ENCODE measurements at regions not wholly inside any gene's neighbourhood (a gene's known extent, or its start where the extent isn't known, plus 50 kb on each side); places are given as distances from the start of the nearest gene placed in this dataset.

- Histone ChIP-seq H3K27ac (ENCODE audit: low read length) (no peak overlapping the region), H3K4me1 (ENCODE audit: insufficient read depth, low read length) (0 out of 2 replicates have a peak, but pooled peaks cover 3% of the 10 kb centered on the region), H3K9ac (ENCODE audit: low read length) (no peak overlapping the region), H2AFZ (ENCODE audit: low read length) (no peak overlapping the region), H3K79me2 (ENCODE audit: low read length) (no peaks in the 10 kb centered on the region), H3K27me3 (ENCODE audit: low read length) (peaks cover 17% of the 10 kb centered on the region), H3K9me3 (ENCODE audit: low read length) (no peaks in the 10 kb centered on the region), H3K36me3 (ENCODE audit: low read depth, low read length) (no peaks in the 10 kb centered on the region), H3K4me3 (ENCODE audit: low read length) (no peak overlapping the region), H3K4me2 (ENCODE audit: low read length) (no peak overlapping the region), H4K20me1 (ENCODE audit: low read length) (no peaks in the 10 kb centered on the region), H3K9me2 (replicated peaks; ENCODE audit: low read length) (no peaks in the 10 kb centered on the region), H3F3A (ENCODE audit: low read length, unreplicated experiment) (no peaks in the 10 kb centered on the region)
- DNase-seq (no peak), ATAC-seq (no peak)
- TF ChIP-seq CTCF (conservative IDR thresholded peaks at IDR 0.05; ENCODE audit: low read depth, low read length), result no peak
- no peak for TF ChIP-seq EZH2 (IDR thresholded peaks at IDR 0.05; ENCODE audit: low read length, unreplicated experiment)
- no peak for TF ChIP-seq EZH2phosphoT487 (IDR thresholded peaks at IDR 0.05; ENCODE audit: borderline replicate concordance, low read length)
- ChIA-PET POLR2A (ENCODE audit: unreplicated experiment) (no interaction called here), CTCF (no interaction called here)
- intact Hi-C loops (cut with micrococcal nuclease), result no loop called here
- no TSS peak for BruUV-seq (replicated peaks)
Measured at GRCh38 chr1:165068741-165069140, 287.8 kb downstream of the LMX1A start.

GRCh38 chr1:165067829-165068228 lies 288.7 kb downstream of the LMX1A start:
- Histone ChIP-seq H3K4me1 (ENCODE audit: insufficient read depth, low read length) (0 out of 2 replicates have a peak, but pooled peaks cover 3% of the 10 kb centered on the region), H3K4me3 (ENCODE audit: low read length) (no peak overlapping the region), H3F3A (ENCODE audit: low read length, unreplicated experiment) (no peaks in the 10 kb centered on the region), H3K27ac (ENCODE audit: low read length) (no peak overlapping the region), H3K9me2 (replicated peaks; ENCODE audit: low read length) (no peaks in the 10 kb centered on the region), H2AFZ (ENCODE audit: low read length) (no peak overlapping the region), H3K9ac (ENCODE audit: low read length) (no peak overlapping the region), H3K9me3 (ENCODE audit: low read length) (no peaks in the 10 kb centered on the region), H3K79me2 (ENCODE audit: low read length) (no peaks in the 10 kb centered on the region), H3K36me3 (ENCODE audit: low read depth, low read length) (no peaks in the 10 kb centered on the region), H3K4me2 (ENCODE audit: low read length) (no peak overlapping the region), H4K20me1 (ENCODE audit: low read length) (no peaks in the 10 kb centered on the region), H3K27me3 (ENCODE audit: low read length) (peaks cover 19% of the 10 kb centered on the region)
- DNase-seq (no peak), ATAC-seq (no peak)
- no TSS peak for BruUV-seq (replicated peaks)
- ChIA-PET POLR2A (ENCODE audit: unreplicated experiment) (no interaction called here), CTCF (no interaction called here)
- TF ChIP-seq CTCF (conservative IDR thresholded peaks at IDR 0.05; ENCODE audit: low read depth, low read length) (no peak), EZH2 (IDR thresholded peaks at IDR 0.05; ENCODE audit: low read length, unreplicated experiment) (no peak), EZH2phosphoT487 (IDR thresholded peaks at IDR 0.05; ENCODE audit: borderline replicate concordance, low read length) (no peak)
- intact Hi-C loops (cut with micrococcal nuclease), result no loop called here

GRCh38 chr1:165063181-165063965 lies 293.1 kb downstream of the LMX1A start:
- BruUV-seq (replicated peaks), result no TSS peak

More at GRCh38 chr1:165063181-165063965, 293.1 kb downstream of the LMX1A start:
- Histone ChIP-seq H3K27me3 (ENCODE audit: low read length) (peaks cover 10% of the 10 kb centered on the region), H3K4me2 (ENCODE audit: low read length) (no peak overlapping the region), H3F3A (ENCODE audit: low read length, unreplicated experiment) (no peaks in the 10 kb centered on the region), H3K79me2 (ENCODE audit: low read length) (no peaks in the 10 kb centered on the region), H4K20me1 (ENCODE audit: low read length) (no peaks in the 10 kb centered on the region), H3K36me3 (ENCODE audit: low read depth, low read length) (no peaks in the 10 kb centered on the region), H3K4me1 (ENCODE audit: insufficient read depth, low read length) (0 out of 2 replicates have a peak, but pooled peaks cover 3% of the 10 kb centered on the region), H3K4me3 (ENCODE audit: low read length) (no peak overlapping the region), H3K27ac (ENCODE audit: low read length) (no peak overlapping the region), H3K9ac (ENCODE audit: low read length) (no peak overlapping the region), H3K9me3 (ENCODE audit: low read length) (no peaks in the 10 kb centered on the region), H2AFZ (ENCODE audit: low read length) (no peak overlapping the region), H3K9me2 (replicated peaks; ENCODE audit: low read length) (no peaks in the 10 kb centered on the region)
- intact Hi-C loops (cut with micrococcal nuclease), result no loop called here
- ChIA-PET POLR2A (ENCODE audit: unreplicated experiment) (no interaction called here), CTCF (no interaction called here)
- no peak for TF ChIP-seq EZH2phosphoT487 (IDR thresholded peaks at IDR 0.05; ENCODE audit: borderline replicate concordance, low read length)
- no peak for TF ChIP-seq CTCF (conservative IDR thresholded peaks at IDR 0.05; ENCODE audit: low read depth, low read length)
- no peak for TF ChIP-seq EZH2 (IDR thresholded peaks at IDR 0.05; ENCODE audit: low read length, unreplicated experiment)
- DNase-seq (no peak), ATAC-seq (no peak)

Measured in PC-3 (cell line).